Choroid plexus epithelial cell (primary cell): ENCODE measurements at regions not wholly inside any gene's neighbourhood (a gene's known extent, or its start where the extent isn't known, plus 50 kb on each side); places are given as distances from the start of the nearest gene placed in this dataset.

ENCODE experiments used
- DNase-seq: peaks from one replicate; pipeline ENCODE4 v3.0.0-alpha.2; 2010; ENCODE audit warnings: low read depth
- H3K4me3 ChIP-seq: 2 replicates; pipeline ENCODE4 v1.5.1; 2011; ENCODE audit warnings: low read depth, mild to moderate bottlenecking, control low read depth, low read length, moderate library complexity
- CTCF ChIP-seq: conservative IDR thresholded peaks from 2 replicates; pipeline ENCODE4 v1.5.1; 2011; ENCODE audit warnings: low read depth, mild to moderate bottlenecking, control low read depth, inconsistent platforms, low read length, moderate library complexity

DNA sequence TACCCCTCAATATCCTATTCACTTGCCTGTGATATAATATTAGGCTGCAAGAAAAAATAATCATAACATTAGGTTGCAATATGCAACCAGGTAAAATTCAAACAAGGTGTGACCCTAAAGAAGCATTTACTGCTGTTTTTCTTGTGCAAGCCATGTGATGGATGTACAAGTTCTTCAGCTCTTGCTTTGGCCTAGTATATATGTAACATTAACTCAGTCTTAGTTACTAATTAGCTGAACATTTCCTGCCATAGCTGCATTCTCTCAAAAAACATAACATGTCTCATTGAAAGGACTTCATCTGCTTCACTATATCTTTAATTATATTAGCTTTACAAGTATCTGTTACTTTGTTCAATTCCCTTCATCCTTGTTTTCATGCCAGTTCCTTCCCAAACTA is 406.8 kb upstream of the HTR2A start:
- no peak overlapping the region for H3K4me3 ChIP-seq
- no peak for TF ChIP-seq CTCF
- no peak for DNase-seq

DNA sequence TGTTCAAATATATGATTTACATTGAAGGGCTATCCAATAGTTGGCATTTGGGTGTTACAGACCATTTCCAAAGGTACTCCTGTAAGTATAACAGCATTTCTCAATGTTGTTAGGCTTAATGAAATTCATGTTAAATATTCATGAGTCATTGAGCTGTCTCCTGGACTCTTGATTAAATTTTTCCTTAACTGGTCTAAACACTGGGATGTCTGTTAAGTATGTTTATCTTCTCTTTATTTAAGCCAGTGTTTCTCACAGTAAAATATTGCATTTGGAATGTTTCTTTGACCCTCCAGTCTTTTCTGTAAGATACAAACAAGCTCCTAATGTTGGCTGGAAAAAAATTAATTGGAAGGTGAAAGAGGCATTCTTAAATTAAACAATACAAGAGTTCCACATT is 402.5 kb upstream of the HTR2A start:
- no peak overlapping the region for H3K4me3 ChIP-seq
- no peak for DNase-seq

GRCh38 chr13:47298506-47298905 is 401.7 kb upstream of the HTR2A start:
- DNase-seq = no peak
- TF ChIP-seq CTCF = no peak
- no peak overlapping the region for H3K4me3 ChIP-seq

More for the DNA sequence above, 402.5 kb upstream of the HTR2A start:
- no peak for TF ChIP-seq CTCF

- no peak for TF ChIP-seq CTCF
- DNase-seq = peak; percentile 10
- H3K4me3 ChIP-seq = no peak overlapping the region
These were observed 397.8 kb upstream of the HTR2A start for GRCh38 chr13:47294691-47295090.

DNA sequence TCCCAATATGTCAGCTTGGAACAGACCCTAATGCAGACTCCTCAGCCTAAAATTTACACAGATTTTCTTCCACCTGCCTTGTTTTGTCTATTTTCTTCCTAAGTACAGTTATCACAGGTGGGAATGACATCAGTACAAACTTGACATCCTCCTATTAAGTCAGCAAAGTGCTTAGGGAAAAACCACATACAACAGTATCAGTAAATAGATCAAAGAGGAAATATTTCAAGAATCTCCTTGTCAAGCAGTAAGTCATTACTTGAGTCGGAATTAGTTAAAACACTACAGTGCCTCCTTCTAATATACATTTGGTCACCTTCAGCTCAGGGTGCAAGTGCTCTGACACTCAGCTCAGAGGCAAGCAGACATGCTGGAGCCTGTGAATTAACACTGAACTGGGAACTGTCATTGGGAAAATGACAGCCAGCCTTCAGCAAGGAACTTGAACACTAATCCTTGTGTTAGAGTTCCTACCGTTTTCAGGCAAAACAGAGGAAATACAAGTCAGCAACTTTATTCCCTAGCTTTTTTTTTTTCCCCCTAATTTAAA is 394.3 kb upstream of the HTR2A start:
- no peak for TF ChIP-seq CTCF
- H3K4me3 ChIP-seq = no peak overlapping the region
- no peak for DNase-seq

DNA sequence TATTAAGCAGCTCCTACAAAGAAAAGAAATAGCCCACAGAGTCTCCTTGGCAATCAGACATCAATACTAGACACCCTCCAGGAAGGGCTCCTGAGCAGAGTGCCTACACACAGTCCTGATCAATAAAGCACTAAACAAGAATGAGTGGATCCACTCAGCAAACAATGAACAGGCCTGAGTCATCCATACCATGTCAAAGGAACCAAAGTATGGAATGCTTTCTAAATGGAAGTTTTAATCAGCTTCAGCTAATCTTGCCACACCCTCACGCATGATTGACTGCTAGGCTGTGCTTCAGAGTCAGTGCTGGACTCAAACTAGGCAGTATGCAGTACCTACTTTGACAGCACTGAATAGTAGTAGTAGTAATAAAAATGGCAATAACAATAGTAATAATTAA is 392.7 kb upstream of the HTR2A start:
- TF ChIP-seq CTCF = no peak
- DNase-seq = no peak
- no peak overlapping the region for H3K4me3 ChIP-seq

- no peak for DNase-seq
- H3K4me3 ChIP-seq = no peak overlapping the region
- no peak for TF ChIP-seq CTCF
These were observed 391.7 kb upstream of the HTR2A start for GRCh38 chr13:47288546-47288945.
